ENCODE measurements at regions not wholly inside any gene's neighbourhood (a gene's known extent, or its start where the extent isn't known, plus 50 kb on each side); places are given as distances from the start of the nearest gene placed in this dataset.
"Not testable (repeated sequence)": the region's sequence is repeated elsewhere in the genome, so short reads cannot be mapped to it uniquely, and the experiment has no call there.

- no peak for DNase-seq (ENCODE audit: low read depth)
Measured at GRCh38 chr11:47928426-47928825, 51.9 kb upstream of the PTPRJ start.

DNA sequence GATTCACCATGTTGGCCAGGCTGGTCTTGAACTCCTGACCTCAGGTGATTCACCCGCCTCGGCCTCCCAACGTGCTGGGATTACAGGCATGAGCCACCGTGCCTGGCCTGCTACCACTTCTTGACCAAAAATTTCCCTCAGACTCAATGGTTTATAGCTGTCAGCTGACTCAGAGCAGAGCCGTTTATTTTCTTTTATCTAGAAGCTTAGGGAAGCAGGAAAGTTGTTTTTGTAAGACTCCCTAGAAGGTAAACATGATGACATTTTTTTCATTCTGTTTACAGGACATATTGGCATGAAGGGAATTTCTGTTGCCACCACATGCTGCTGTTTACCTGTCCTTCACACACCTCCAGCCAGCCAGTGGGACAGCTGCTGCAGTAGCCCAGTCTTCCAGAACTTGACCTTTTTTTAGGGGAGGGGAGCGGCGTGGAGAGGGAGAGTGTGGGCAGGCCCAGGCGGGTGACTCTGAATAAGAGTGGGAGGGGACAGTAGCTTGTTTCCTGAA lies 56.1 kb upstream of the PTPRJ start:
- no peak for DNase-seq (ENCODE audit: low read depth)

- DNase-seq (ENCODE audit: low read depth), result no peak
Measured at GRCh38 chr11:47923667-47924066, 56.7 kb upstream of the PTPRJ start.

- DNase-seq (ENCODE audit: low read depth), result not testable (repeated sequence)
Measured at GRCh38 chr11:47921080-47921555, 59.2 kb upstream of the PTPRJ start.

DNA sequence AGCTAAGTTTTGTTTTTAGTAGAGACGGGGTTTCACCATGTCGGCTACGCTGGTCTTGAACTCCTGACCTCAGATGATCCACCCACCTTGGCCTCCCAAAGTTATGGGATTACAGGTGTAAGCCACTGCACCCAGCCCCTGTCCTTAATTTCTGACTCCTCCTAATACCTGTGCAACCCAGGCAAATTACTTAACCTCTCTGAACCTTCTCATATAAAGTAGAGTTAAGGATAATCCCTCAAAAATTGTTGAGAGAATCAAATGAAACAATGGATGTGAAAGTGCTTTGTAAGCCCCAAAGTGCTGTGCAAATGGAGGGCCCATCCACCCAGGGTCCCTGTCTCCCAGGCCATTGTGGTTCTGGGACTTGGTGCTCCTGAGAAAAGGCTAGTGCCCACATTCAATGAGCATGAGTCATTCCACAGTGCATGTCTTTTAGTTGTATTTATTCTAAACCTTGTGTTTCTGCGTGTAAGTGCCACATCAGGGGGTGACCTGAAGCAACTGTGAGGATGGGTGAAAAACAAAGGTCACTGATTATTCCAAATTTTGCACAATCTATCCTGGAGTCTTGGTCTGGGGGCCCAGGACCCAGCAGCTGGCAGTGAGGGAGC lies 61.4 kb upstream of the PTPRJ start:
- no peak for DNase-seq (ENCODE audit: low read depth)

DNA sequence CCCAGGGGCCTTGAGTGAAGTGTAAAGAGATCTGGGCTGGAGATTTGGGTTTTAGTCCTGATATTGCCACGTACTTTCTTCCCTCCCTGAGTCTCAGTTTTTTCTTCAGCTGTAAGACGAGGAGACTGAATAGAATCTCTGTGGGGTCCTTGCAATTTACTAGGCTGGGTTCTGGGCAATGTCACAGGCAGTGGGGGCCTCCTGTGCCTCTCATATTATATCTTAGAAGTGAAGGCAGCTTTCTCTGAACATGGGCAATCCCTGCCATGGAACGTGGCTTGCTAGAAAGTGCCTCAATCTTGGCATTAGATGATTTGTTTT lies 62.0 kb upstream of the PTPRJ start:
- no peak for DNase-seq (ENCODE audit: low read depth)

DNA sequence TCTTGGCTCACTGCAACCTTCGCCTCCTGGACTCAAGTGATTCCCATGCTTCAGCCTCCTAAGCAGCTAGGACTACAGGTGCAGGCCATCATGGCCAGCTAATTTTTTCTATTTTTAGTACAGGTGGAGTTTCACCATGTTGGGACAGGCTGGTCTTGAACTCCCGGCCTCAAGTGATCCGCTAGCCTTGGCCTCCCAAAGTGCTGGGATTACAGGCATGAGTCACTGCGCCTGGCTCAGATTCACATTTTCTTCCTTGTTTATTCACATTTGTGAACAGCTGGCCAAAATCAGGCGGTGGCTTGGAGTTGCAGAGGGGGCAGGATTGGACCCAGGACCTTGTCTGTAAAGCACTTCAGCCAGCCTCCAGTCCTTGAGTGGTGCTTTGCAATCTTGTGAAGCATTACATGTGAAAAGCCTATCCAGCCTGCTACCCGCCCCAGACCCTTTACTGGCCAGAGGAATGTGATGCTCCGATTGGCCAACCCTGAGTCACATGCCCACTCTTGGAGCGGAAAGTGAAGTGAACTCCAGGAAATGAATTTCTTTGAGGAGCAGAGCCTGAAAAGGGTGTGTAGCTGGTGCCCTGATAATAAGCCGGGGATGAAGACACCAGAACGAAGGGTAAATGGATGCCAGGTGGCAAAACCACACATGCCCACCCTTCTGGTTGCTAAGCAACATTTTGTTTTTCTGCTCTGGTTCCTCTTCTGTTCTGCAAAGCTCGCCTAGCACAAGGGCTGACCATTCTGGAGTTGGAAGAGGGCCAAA lies 62.6 kb upstream of the PTPRJ start:
- no peak for DNase-seq (ENCODE audit: low read depth)

DNA sequence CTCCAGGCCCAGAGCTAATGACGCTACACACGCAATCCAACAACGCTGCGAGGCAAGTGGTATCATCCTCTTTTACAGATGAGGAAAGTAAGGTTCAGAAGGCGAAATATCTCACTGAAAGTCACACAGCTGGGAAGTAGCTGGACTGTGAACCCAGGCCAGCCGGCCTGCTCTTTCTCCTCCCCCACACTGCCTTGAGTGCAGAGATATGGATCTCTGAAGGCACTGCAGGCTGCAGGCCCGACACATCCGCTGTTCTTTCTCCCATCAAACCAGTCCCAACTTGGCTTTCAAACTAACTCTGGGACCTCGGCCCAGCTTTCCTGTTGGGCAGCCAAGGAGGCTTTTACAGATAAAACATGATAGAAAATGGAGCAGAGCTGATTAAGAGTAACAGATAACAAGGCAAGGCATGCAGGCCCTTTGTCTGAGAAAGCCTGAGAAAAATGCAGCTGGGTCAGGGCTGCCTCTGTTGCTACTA lies 64.0 kb upstream of the PTPRJ start:
- DNase-seq (ENCODE audit: low read depth), result no peak

GRCh38 chr11:47915783-47916182 lies 64.6 kb upstream of the PTPRJ start:
- DNase-seq (ENCODE audit: low read depth), result no peak

DNA sequence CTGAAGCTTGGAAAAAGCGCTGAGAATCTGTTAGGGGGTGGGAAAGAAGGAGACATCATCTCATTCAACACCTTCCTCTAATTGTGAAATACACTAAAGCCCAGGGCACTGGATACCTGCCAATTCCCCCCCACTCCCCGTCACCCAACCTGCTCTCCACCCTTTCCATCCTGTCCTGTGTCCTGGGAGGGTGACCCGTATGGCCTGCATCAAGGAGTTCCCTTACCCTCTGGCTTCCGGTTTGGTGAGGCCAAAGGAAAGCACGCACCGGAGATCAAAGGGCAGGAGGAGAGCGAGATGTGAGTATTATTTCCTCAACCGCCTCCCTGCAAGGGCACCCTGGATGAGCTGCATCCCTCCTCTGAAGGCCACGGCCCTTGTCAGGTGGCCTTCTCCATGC lies 65.0 kb upstream of the PTPRJ start:
- DNase-seq (ENCODE audit: low read depth), result no peak

DNA sequence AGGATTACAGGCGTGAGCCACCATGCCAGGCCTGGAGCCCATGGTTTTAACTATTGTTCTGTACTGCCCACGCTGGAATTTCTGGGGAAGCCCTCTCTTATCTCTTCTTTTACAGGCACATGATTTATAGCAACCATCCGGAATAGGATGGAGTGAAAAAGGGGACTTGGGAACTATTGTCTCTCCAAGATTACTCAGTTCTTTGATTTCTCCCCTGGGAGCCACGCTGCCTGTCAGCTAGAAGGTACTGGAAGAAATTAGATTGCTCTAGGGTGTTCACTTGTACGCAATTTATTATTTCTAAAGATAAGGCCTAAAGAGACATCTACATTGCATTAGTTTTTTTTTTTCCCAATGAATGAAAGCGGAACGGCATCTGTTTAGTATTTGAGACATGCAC lies 65.6 kb upstream of the PTPRJ start:
- no peak for DNase-seq (ENCODE audit: low read depth)

DNA sequence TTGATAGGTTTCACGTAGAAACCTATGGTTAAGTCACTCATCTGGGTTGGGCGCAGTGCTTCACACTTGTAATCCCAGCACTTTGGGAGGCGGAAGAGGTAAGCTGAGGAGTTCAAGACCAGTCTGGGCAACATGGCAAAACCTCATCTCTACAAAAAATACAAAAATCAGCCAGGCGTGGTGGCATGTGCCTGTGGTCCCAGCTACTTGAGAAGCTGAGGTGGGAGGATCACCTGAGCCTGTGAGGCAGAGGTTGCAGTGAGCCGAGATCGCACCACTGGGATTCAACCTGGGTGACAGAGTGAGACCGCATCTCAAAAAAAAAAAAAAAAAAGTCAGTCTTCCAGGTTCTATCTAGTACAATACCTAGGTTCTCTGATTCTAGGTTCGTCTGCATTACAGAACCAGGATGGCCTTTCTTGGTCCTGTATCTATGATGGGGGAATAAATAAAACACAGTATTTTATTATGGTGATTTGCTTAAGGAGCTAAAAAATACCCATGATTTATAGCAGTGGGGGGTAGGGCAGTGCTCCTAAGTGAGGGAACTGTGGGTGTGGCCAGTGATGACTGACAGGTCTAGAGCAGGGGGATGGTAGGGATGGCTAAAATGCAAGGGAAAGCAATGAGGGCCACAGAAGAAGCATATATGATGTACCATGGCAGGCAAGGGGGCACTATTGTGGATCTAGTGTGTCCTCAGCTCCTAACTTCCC lies 65.5 kb upstream of the NUP160 start:
- DNase-seq (ENCODE audit: low read depth), result no peak

GRCh38 chr11:47912843-47913437 lies 64.8 kb upstream of the NUP160 start:
- no peak for DNase-seq (ENCODE audit: low read depth)

DNA sequence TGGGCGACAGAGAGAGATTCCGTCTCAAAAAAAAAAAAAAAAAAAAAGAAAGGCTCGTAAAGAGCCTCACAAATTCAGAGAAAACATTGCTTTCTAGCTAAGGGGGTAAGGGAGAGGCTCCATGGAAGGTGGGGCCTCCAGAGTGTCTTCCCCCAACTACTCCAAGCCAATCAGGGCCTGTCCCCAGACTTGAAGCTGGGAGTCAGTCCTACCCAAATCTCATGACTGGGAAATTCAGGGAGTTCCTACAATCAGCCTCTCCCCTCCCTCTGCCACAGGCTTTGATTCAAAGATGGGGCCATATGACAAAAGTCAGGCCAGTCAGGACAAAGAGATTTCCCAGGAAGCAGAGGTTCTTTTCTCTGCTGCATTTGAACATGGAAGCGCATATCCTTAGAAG lies 63.0 kb upstream of the NUP160 start:
- no peak for DNase-seq (ENCODE audit: low read depth)

DNA sequence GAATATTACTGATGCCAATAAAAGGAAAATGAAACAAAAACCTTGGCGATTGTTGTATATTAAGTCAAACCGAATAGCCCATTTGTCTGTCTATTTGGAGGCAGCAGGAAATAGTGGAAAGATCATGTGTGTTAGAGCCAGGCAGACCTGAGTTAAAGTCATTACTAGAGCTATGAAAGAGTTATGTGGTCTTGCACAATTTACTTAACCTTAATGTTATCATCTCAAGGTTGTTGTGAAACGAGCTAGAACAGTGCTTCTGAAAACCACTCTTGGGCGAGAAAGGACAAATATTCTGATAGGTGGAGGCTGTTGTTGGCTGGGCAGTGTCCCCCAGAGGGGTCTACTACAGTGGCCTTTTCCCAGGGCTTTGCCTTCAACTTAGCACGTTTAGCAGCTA lies 60.0 kb upstream of the NUP160 start:
- no peak for DNase-seq (ENCODE audit: low read depth)

- no peak for DNase-seq (ENCODE audit: low read depth)
Measured at GRCh38 chr11:47907499-47907898, 59.3 kb upstream of the NUP160 start.

- no peak for DNase-seq (ENCODE audit: low read depth)
Measured at GRCh38 chr11:47906066-47906465, 57.9 kb upstream of the NUP160 start.

- no peak for DNase-seq (ENCODE audit: low read depth)
Measured at GRCh38 chr11:47905358-47906059, 57.4 kb upstream of the NUP160 start.

- no peak for DNase-seq (ENCODE audit: low read depth)
Measured at GRCh38 chr11:47904808-47905207, 56.7 kb upstream of the NUP160 start.

GRCh38 chr11:47904048-47904447 lies 55.9 kb upstream of the NUP160 start:
- DNase-seq (ENCODE audit: low read depth), result peak; percentile 52

GRCh38 chr11:47899801-47900200 lies 51.7 kb upstream of the NUP160 start:
- DNase-seq (ENCODE audit: low read depth), result no peak
